HG03378 (cell line): ENCODE measurements at regions not wholly inside any gene's neighbourhood (a gene's known extent, or its start where the extent isn't known, plus 50 kb on each side); places are given as distances from the start of the nearest gene placed in this dataset.
"Not testable (repeated sequence)": the region's sequence is repeated elsewhere in the genome, so short reads cannot be mapped to it uniquely, and the experiment has no call there.

Source experiments
- ATAC-seq: cut with Tn5 transposase; IDR thresholded peaks from one replicate; pipeline ENCODE4 v1.9.1; 2021; ENCODE audit warnings: mild to moderate bottlenecking, moderate library complexity; ENCODE audit not compliant: unreplicated experiment

- ATAC-seq: no peak
These were observed 466.6 kb upstream of the ERCC4 start for GRCh38 chr16:13453325-13453724.

GRCh38 chr16:13453938-13454553 lies 465.9 kb upstream of the ERCC4 start:
- no peak for ATAC-seq

DNA sequence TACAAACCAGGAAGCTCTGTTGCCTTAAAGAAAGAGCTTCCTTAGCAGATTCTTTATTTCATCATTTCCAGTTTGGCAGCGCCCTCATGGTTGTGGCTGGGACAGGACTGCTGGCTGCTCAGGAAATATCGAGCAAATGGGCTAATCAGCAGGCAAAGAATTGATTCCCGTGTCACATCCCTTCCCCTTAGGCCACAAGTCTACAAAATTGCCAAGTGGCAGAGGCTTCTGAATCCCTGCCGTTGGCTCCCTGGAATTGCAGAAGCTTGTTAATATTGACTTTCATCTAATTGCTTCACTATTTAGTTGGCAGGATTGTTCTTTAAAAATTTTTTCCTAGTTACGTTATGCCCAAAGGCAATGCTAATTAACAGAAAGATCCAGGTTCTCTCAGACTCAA lies 456.3 kb upstream of the ERCC4 start:
- ATAC-seq: no peak

DNA sequence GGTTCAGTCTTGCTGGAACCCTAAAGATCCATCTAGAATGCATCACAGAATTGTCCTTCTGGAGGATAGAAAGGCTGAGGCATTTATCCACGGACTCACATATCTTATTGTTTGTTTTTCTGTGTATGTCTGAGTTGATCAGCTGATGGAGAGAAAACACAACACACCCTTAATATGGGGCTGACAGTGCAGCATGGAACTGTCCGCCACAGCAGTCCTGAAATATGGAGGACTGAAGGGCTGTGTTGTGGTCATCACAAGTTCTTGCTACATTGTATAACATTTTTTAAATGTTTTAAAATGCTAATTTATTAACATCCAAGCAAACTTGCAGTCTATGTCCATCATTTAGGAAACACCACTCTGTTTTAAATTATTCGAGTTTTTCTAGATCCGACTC lies 448.9 kb upstream of the ERCC4 start:
- no peak for ATAC-seq

GRCh38 chr16:13478991-13479390 lies 441.0 kb upstream of the ERCC4 start:
- no peak for ATAC-seq

DNA sequence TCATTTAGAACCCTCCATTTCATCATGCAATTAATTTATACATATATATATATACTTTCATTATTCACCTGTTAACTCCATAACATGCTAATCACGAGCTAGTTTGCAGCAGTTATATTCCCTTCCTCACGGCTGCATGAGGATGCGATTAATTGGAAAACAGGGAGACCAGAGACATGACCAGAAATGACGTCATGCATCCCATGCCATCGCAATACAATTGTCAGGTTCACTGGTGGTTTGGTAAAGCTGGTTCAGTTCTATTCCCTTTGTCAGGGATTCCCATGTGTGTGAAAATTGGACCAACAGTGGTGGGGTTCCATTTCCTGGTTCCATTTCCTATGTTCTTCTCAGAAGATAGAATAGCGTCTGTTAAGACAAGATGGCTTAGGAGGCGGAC lies 440.4 kb upstream of the ERCC4 start:
- ATAC-seq: no peak

DNA sequence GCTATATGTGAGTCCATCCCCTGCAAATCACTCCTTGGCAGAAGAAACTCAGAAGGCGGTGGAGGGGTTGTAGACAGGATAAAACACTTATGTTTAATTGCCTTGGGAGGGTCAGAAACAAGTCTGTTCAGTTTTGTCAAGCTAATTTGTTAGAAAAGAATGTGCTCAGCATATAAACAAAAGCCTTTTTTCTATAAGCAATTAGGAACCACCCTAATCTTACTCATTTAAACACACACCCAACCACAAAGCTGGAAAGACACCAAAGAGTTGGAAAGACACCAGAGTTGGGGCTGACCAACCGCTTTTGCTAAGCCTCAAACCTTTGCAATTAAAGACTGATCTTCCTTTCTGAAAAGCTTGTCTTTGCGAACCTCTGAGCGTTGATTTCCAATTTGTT lies 439.2 kb upstream of the ERCC4 start:
- no peak for ATAC-seq

DNA sequence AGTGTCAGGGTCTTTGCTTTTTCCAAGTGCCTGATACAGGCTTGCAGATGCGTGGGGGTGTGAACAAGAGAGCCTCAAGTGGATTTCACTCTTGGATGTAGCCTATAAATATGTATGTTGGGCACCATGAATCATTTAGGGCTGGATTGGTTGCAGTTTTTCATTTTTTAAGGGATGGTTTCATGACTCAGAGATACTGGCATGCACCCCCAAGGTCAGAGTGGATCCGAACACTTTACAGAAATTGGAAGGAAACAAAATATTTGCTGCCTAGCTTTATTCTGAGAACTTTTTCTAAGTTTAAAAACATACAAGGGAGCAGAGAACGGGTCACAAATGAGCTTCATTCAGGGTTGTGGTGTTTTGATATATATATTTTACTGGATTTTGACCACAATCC lies 436.8 kb upstream of the ERCC4 start:
- ATAC-seq: no peak

DNA sequence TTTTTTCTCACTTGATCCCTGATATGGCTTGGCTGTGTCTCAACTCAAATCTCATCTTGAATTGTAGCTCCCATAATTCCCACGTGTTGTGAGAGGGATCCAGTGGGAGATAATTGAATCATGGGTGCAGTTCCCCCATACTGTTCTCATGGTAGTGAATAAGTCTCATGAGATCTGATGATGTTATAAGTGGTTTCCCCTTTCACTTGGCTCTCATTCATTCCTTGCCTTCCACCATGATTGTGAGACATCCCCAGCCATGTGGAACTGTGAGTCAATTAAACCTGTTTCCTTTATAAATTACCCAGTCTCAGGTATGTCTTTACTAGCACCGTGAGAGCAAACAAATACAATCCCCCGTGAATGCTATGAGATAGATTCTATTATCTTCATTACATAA lies 430.5 kb upstream of the ERCC4 start:
- ATAC-seq: not testable (repeated sequence)

DNA sequence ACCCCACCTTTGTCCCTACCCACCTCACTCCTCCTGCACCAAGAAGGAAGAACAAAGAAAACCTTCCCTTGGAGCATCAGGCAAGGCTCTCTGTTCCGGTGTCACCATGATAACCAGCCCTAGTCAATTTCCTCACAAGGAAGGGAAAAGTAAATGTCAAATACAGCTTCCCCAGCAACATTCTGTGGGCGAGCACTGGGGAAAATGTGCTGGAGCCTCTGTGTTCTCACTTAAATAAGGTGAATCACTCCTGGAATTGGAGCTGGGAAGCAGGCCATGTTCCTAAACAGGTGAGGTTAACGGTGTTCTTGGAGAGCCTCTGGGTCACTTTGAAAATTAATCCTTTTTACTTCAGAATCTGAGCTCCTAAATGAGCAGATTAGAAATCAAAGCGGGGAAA lies 427.9 kb upstream of the ERCC4 start:
- no peak for ATAC-seq

- no peak for ATAC-seq
These were observed 415.9 kb upstream of the ERCC4 start for GRCh38 chr16:13503960-13504635.

- no peak for ATAC-seq
These were observed 412.4 kb upstream of the ERCC4 start for GRCh38 chr16:13507530-13507929.

- no peak for ATAC-seq
These were observed 409.4 kb upstream of the ERCC4 start for GRCh38 chr16:13510425-13511151.

- ATAC-seq: no peak
These were observed 402.1 kb upstream of the ERCC4 start for GRCh38 chr16:13517841-13518240.

DNA sequence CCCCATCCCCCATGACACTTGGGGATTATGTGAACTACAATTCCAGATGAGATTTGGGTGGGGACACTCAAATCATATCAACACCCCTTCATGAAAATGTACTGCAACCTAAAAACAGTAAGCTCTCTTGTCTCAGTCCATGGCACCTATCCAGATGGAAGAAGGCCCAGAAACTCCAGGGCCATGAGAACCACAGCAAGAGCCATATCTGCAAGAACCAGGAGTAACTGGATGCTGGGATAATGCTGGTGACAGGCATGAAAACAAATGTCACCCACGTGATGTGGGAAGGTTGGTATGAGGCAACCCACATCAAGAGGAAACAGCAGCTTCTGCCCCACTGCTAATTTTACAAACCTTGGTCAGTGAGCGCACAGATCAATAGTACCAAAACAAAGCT lies 400.1 kb upstream of the ERCC4 start:
- ATAC-seq: no peak

GRCh38 chr16:13521356-13521755 lies 398.6 kb upstream of the ERCC4 start:
- ATAC-seq: no peak

DNA sequence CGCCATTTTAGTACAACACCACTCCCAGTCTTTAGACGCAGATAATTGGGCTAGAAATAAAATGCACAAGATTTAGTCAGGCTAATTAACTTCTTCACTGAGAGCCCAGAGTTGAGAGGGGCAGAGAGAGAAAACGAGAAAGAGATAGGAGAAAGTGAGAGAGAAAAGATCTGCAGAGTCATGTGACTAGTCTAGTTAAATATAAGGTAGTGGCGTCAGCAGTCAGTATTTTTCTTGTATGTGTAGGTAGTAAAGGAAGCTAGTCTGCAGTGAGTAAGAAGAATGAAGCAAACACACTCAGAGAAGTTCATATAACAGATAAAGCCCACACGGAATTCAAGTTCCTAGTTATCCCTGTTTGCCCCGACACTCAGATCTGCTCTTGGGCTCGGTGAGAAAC lies 392.6 kb upstream of the ERCC4 start:
- no peak for ATAC-seq

GRCh38 chr16:13528691-13529090 lies 391.3 kb upstream of the ERCC4 start:
- no peak for ATAC-seq

- ATAC-seq: no peak
These were observed 390.6 kb upstream of the ERCC4 start for GRCh38 chr16:13529193-13529982.

GRCh38 chr16:13540771-13541170 lies 379.2 kb upstream of the ERCC4 start:
- no peak for ATAC-seq

DNA sequence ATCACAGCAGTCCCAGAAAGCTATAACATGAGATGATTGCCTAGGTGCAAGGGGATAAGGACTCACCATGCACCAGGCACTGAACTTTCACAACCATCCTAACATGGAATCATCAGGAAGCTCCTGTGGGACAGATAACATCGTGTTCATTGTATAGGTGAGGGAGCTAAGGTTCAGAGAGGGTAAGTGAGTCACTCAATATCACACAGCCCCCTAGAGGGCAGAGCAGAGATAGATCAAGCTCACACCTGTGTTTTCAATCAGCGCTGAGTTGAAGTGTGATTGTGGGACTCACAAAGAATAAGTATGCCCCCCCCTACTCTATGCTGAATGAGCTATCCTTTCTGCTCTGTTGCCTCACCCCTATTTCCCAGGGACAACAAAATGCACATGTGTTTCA lies 377.7 kb upstream of the ERCC4 start:
- ATAC-seq: no peak

GRCh38 chr16:13543850-13544249 lies 376.1 kb upstream of the ERCC4 start:
- ATAC-seq: no peak
